H1 (cell line): ENCODE measurements at regions not wholly inside any gene's neighbourhood (a gene's known extent, or its start where the extent isn't known, plus 50 kb on each side); places are given as distances from the start of the nearest gene placed in this dataset.

Source experiments
- CTCF ChIA-PET: fragments of 300-600 bp; sonication (Branson Sonifier 250); formaldehyde crosslinking; loops from one replicate; lab custom pipeline; 2021; ENCODE audit not compliant: partially characterized antibody; lab: Charles Lee
- POLR2A ChIA-PET: fragments of 300-600 bp; sonication (Branson Sonifier 250); formaldehyde crosslinking; loops from one replicate; lab custom pipeline; 2021; ENCODE audit warnings: inconsistent platforms; ENCODE audit not compliant: partially characterized antibody; lab: Charles Lee
- DNase-seq, 2 experiments: peaks; one replicate each; pipeline versions ENCODE4 v3.0.0 to v3.0.0-alpha.2; 2010 to 2022; ENCODE audit warnings: low spot score in 2 of 2, low read depth in 1 of 2, mixed read lengths in 1 of 2
- FAIRE-seq: peaks from 2 replicates; lab custom pipeline; 2011; peaks lifted over from hg19 to GRCh38; lab: Jason Lieb, UNC
- H2AFZ ChIP-seq: 2 replicates; pipeline ENCODE4 v1.8.1; 2012; ENCODE audit warnings: low read length, inconsistent platforms
- H2AK5ac ChIP-seq: 2 replicates; pipeline ENCODE4 v1.6.1; 2013; ENCODE audit warnings: low read depth, low read length
- H2BK120ac ChIP-seq: replicated peaks from 2 replicates; pipeline ENCODE3; 2013; ENCODE audit warnings: low read depth, low read length, inconsistent platforms
- H2BK12ac ChIP-seq: 2 replicates; pipeline ENCODE4 v1.6.1; 2013; ENCODE audit warnings: low read depth, low read length
- H2BK15ac ChIP-seq: 2 replicates; pipeline ENCODE4 v1.6.1; 2013; ENCODE audit warnings: low read length
- H2BK20ac ChIP-seq: 2 replicates; pipeline ENCODE4 v1.6.1; 2013; ENCODE audit warnings: low read length
- H2BK5ac ChIP-seq: 2 replicates; pipeline ENCODE4 v1.6.1; 2013; ENCODE audit warnings: low read depth, low read length
- H3K14ac ChIP-seq: 2 replicates; pipeline ENCODE4 v1.6.1; 2013; ENCODE audit warnings: inconsistent platforms; ENCODE audit not compliant: insufficient read length
- H3K18ac ChIP-seq: 2 replicates; pipeline ENCODE4 v1.6.1; 2013; ENCODE audit warnings: low read length; ENCODE audit errors: extremely low read depth
- H3K23ac ChIP-seq: 2 replicates; pipeline ENCODE4 v1.6.1; 2013; ENCODE audit warnings: inconsistent platforms; ENCODE audit not compliant: insufficient read length
- H3K23me2 ChIP-seq: 2 replicates; pipeline ENCODE4 v1.6.1; 2013; ENCODE audit warnings: low read depth, low read length
- H3K27ac ChIP-seq: 2 replicates; pipeline ENCODE4 v1.6.1; 2011; ENCODE audit warnings: low read depth, low read length, inconsistent platforms
- H3K27me3 ChIP-seq, 4 experiments: replicated peaks in 1 of 4; 1 replicate in 1 of 4; 2 replicates in 3 of 4; pipeline versions ENCODE4 v1.6.1 to v1.8.1; 2011 to 2013; ENCODE audit warnings: low read length in 3 of 4, mild to moderate bottlenecking in 3 of 4, inconsistent platforms in 2 of 4, mixed read lengths in 2 of 4, moderate library complexity in 1 of 4; ENCODE audit not compliant: control insufficient read depth in 3 of 4, insufficient read depth in 3 of 4; ENCODE audit errors: extremely low read depth in 1 of 4
- H3K36me3 ChIP-seq, 4 experiments: 2 replicates each; pipeline versions ENCODE4 v1.6.1 to v1.8.1; 2011 to 2013; ENCODE audit warnings: mild to moderate bottlenecking in 4 of 4, low read length in 3 of 4, moderate library complexity in 2 of 4, control low read depth in 1 of 4, inconsistent platforms in 1 of 4; ENCODE audit not compliant: insufficient read depth in 4 of 4, control insufficient read depth in 2 of 4
- H3K4ac ChIP-seq: replicated peaks from 2 replicates; pipeline ENCODE3; 2013; ENCODE audit warnings: low read length, low read depth, mixed read lengths, inconsistent platforms; ENCODE audit not compliant: insufficient read length
- H3K4me1 ChIP-seq, 4 experiments: replicated peaks in 1 of 4; 1 replicate in 1 of 4; 2 replicates in 3 of 4; pipeline versions ENCODE4 v1.6.1 to v1.8.1; 2011 to 2013; ENCODE audit warnings: low read length in 3 of 4, inconsistent platforms in 2 of 4, mixed read lengths in 1 of 4; ENCODE audit not compliant: insufficient read depth in 4 of 4, control insufficient read depth in 3 of 4
- H3K4me2 ChIP-seq, 2 experiments: 2 replicates each; pipeline versions ENCODE4 v1.6.1 to v1.8.1; 2011 to 2013; ENCODE audit warnings: low read depth in 2 of 2, low read length in 2 of 2, control low read depth in 1 of 2, inconsistent platforms in 1 of 2, mild to moderate bottlenecking in 1 of 2; ENCODE audit not compliant: insufficient read depth in 1 of 2
- H3K4me3 ChIP-seq, 4 experiments: fragments of 200-600, 300-600 bp in 1 of 4; sonication (generic), shearing (Covaris generic), sonication (Bioruptor Twin) in 1 of 4; 2 replicates each; pipeline versions ENCODE4 v1.5.1 to v1.8.1; 2011 to 2016; ENCODE audit warnings: low read length in 4 of 4, low read depth in 3 of 4, control low read depth in 2 of 4, inconsistent platforms in 2 of 4, mild to moderate bottlenecking in 2 of 4, mixed read lengths in 1 of 4, moderate library complexity in 1 of 4; ENCODE audit not compliant: insufficient read depth in 2 of 4; ENCODE audit errors: extremely low read depth in 1 of 4
- H3K56ac ChIP-seq: replicated peaks from 2 replicates; pipeline ENCODE3; 2013; ENCODE audit warnings: low read depth, mild to moderate bottlenecking, mixed read lengths, low read length, inconsistent platforms; ENCODE audit not compliant: insufficient read length
- H3K79me1 ChIP-seq: 2 replicates; pipeline ENCODE4 v1.6.1; 2013; ENCODE audit warnings: low read depth, low read length, control low read depth
- H3K79me2 ChIP-seq, 2 experiments: 2 replicates each; pipeline versions ENCODE4 v1.6.1 to v1.8.1; 2012 to 2013; ENCODE audit warnings: low read length in 2 of 2, mild to moderate bottlenecking in 2 of 2, inconsistent platforms in 1 of 2; ENCODE audit not compliant: insufficient read depth in 2 of 2, control insufficient read depth in 1 of 2
- H3K9ac ChIP-seq, 4 experiments: replicated peaks in 1 of 4; 1 replicate in 1 of 4; 2 replicates in 3 of 4; pipeline versions ENCODE4 v1.6.1 to v1.8.1; 2011 to 2013; ENCODE audit warnings: low read depth in 3 of 4, low read length in 3 of 4, control low read depth in 2 of 4, mild to moderate bottlenecking in 2 of 4, moderate library complexity in 2 of 4, inconsistent platforms in 1 of 4; ENCODE audit errors: extremely low read depth in 1 of 4
- H3K9me3 ChIP-seq, 2 experiments: 2 replicates each; pipeline versions ENCODE4 v1.6.1 to v1.8.1; 2012 to 2013; ENCODE audit warnings: mild to moderate bottlenecking in 2 of 2, moderate library complexity in 2 of 2, control low read depth in 1 of 2, inconsistent platforms in 1 of 2, low read depth in 1 of 2, low read length in 1 of 2, mixed read lengths in 1 of 2; ENCODE audit not compliant: insufficient read depth in 2 of 2
- H4K20me1 ChIP-seq, 2 experiments: replicated peaks in 1 of 2; 2 replicates each; pipeline versions ENCODE3 to v1.8.1; 2011 to 2013; ENCODE audit warnings: inconsistent platforms in 2 of 2, low read length in 2 of 2, mild to moderate bottlenecking in 1 of 2; ENCODE audit not compliant: insufficient read depth in 2 of 2, control insufficient read depth in 1 of 2
- H4K5ac ChIP-seq: 2 replicates; pipeline ENCODE4 v1.6.1; 2013; ENCODE audit warnings: low read length, low read depth, mixed read lengths, inconsistent platforms; ENCODE audit not compliant: insufficient read length
- H4K8ac ChIP-seq: 2 replicates; pipeline ENCODE4 v1.8.0; 2013; ENCODE audit warnings: mild to moderate bottlenecking, moderate library complexity, low read length, inconsistent platforms; ENCODE audit not compliant: insufficient read depth; ENCODE audit errors: extremely low read depth
- H4K91ac ChIP-seq: replicated peaks from 2 replicates; pipeline ENCODE3; 2013; ENCODE audit warnings: low read length, mixed read lengths, inconsistent platforms; ENCODE audit not compliant: insufficient read length
- CEBPB ChIP-seq: IDR thresholded peaks from 2 replicates; pipeline ENCODE4 v1.6.1; 2012; ENCODE audit warnings: low read depth, low read length
- CHD1 ChIP-seq: IDR thresholded peaks from 2 replicates; pipeline ENCODE4 v1.6.1; 2012; ENCODE audit warnings: low read depth, low read length, improper control_type of control experiment
- CTBP2 ChIP-seq: IDR thresholded peaks from 2 replicates; pipeline ENCODE4 v1.7.0; 2011; ENCODE audit warnings: borderline replicate concordance, mild to moderate bottlenecking, moderate library complexity, mixed read lengths, low read length; ENCODE audit not compliant: insufficient read depth, insufficient read length
- FOSL1 ChIP-seq: IDR thresholded peaks from 2 replicates; pipeline ENCODE4 v1.6.1; 2011; ENCODE audit warnings: mild to moderate bottlenecking, low read depth, low read length, moderate library complexity; ENCODE audit not compliant: insufficient read depth
- HDAC2 ChIP-seq, 2 experiments: fragments of 300-600 bp in 1 of 2; sonication (generic) in 1 of 2; IDR thresholded peaks; 2 replicates each; pipeline ENCODE4 v1.6.1; 2011 to 2012; ENCODE audit warnings: low read depth in 2 of 2, low read length in 2 of 2, mild to moderate bottlenecking in 2 of 2, moderate library complexity in 2 of 2, borderline replicate concordance in 1 of 2, inconsistent platforms in 1 of 2
- HDAC6 ChIP-seq: IDR thresholded peaks from one replicate; pipeline ENCODE4 v1.7.1; 2012; ENCODE audit warnings: low read depth, mild to moderate bottlenecking, inconsistent platforms, low read length, moderate library complexity
- NRF1 ChIP-seq: IDR thresholded peaks from 2 replicates; pipeline ENCODE4 v1.6.1; 2011; ENCODE audit warnings: mild to moderate bottlenecking, low read depth, low read length, improper control_type of control experiment
- POLR2AphosphoS5 ChIP-seq: IDR thresholded peaks from 2 replicates; pipeline ENCODE4 v1.6.1; 2011; ENCODE audit warnings: low read depth, low read length
- RBBP5 ChIP-seq: IDR thresholded peaks from 2 replicates; pipeline ENCODE4 v1.7.1; 2012; ENCODE audit warnings: low read depth, mild to moderate bottlenecking, inconsistent platforms, low read length, moderate library complexity, borderline replicate concordance
- RNF2 ChIP-seq: fragments of 200-900, 300-1000 bp; sonication (generic); IDR thresholded peaks from 2 replicates; pipeline ENCODE4 v1.7.1; 2016; ENCODE audit warnings: borderline replicate concordance, low read depth, mild to moderate bottlenecking, antibody characterized with exemption, low read length; ENCODE audit not compliant: poor library complexity, severe bottlenecking; ENCODE audit errors: missing control alignments
- TEAD4 ChIP-seq: IDR thresholded peaks from 2 replicates; pipeline ENCODE4 v1.6.1; 2012; ENCODE audit warnings: low read depth, low read length, inconsistent platforms, mixed read lengths
- WGBS, 2 experiments: shearing (Covaris generic) in 1 of 2; methylation state at CpG; one replicate each; pipeline versions ENCODE4 v1.1.6 to v1.1.7; 2013 to 2015; ENCODE audit warnings: low lambda C conversion rate in 2 of 2, mixed read lengths in 2 of 2, inconsistent platforms in 1 of 2, low coverage in 1 of 2, missing lambda C conversion rate in 1 of 2; ENCODE audit not compliant: insufficient replicate concordance in 2 of 2, insufficient coverage in 1 of 2, insufficient read length in 1 of 2; ENCODE audit errors: extremely low coverage in 1 of 2, missing lambda C conversion rate in 1 of 2; 5-methylcytosine and 5-hydroxymethylcytosine counted together
- TF ChIP-seq, protein P1 (sequence below): IDR thresholded peaks from 2 replicates; pipeline ENCODE4 v1.6.1; 2011; ENCODE audit warnings: low read length, improper control_type of control experiment

DNA sequence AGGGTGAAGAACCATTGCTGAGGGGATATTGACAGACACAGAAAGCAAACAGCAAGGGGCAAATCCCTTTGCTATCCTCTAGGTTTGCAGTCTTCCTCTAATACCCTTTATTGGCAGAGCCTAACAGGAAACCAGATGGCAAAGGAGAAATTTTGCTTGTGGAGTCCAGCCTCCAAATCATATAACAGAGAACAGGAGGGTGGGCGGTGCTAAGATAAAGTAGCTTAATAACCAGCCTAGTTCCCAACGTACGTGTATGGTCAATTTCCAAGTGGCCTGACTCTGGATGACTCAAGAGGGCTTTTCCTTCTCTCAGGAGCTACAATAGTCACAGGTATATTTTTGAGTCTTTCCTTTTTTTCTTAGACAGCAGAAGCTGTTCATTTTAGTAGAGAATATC is 404.5 kb downstream of the PDCD6IP start:
- POLR2A ChIA-PET: no interaction called here

More for the DNA sequence above, 404.5 kb downstream of the PDCD6IP start:
- Histone ChIP-seq H3K36me3 (no peaks in the 10 kb centered on the region), H3K14ac (no peak overlapping the region), H2BK15ac (no peak overlapping the region), H4K20me1 (no peaks in the 10 kb centered on the region), H3K4me2 (no peak overlapping the region), H2BK120ac (no peak overlapping the region), H3K27ac (no peak overlapping the region), H3K4me1 (no peaks in the 10 kb centered on the region), H2BK20ac (no peak overlapping the region), H4K8ac (no peak overlapping the region), H3K27me3 (no peaks in the 10 kb centered on the region), H3K9ac (no peak overlapping the region)
- 91% methylated on average over 3 of the region's 3 CpGs; no CpG with 5 or more reads in 1 of the 2 experiments for WGBS, 2 experiments
- CTCF ChIA-PET: interaction anchor here (0.9 to 1.1 kb wide), 3 partner anchors 9 to 15 kb away, joined by 3 read pairs; no protein-coding TSS in a partner anchor
- TF ChIP-seq POLR2AphosphoS5: no peak
- TF ChIP-seq HDAC6: no peak
- TF ChIP-seq TEAD4: no peak
- no peak for TF ChIP-seq RBBP5
- no peak for TF ChIP-seq NRF1
- no peak for TF ChIP-seq RNF2
- no peak for TF ChIP-seq CHD1
- no peak for TF ChIP-seq HDAC2 (IDR thresholded peaks at IDR 0.05; ENCODE audit: borderline replicate concordance in 1 of 2, low read depth in 2 of 2, low read length in 2 of 2)
- TF ChIP-seq, protein P1, sequence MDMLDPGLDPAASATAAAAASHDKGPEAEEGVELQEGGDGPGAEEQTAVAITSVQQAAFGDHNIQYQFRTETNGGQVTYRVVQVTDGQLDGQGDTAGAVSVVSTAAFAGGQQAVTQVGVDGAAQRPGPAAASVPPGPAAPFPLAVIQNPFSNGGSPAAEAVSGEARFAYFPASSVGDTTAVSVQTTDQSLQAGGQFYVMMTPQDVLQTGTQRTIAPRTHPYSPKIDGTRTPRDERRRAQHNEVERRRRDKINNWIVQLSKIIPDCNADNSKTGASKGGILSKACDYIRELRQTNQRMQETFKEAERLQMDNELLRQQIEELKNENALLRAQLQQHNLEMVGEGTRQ: no peak
- no peak for TF ChIP-seq FOSL1
- no peak for TF ChIP-seq CEBPB
- no peak for TF ChIP-seq CTBP2
- TF ChIP-seq, all 59 proteins: peak for 0
- Histone ChIP-seq H2BK12ac (no peak overlapping the region), H2AK5ac (no peak overlapping the region), H3K4ac (no peak overlapping the region), H3K23me2 (no peaks in the 10 kb centered on the region), H3K79me1 (no peaks in the 10 kb centered on the region), H4K5ac (no peak overlapping the region), H2AFZ (peak overlapping the region; percentile 32; the same call in 1 of the 2 replicates), H2BK5ac (no peak overlapping the region), H3K23ac (no peak overlapping the region), H3K9me3 (no peaks in the 10 kb centered on the region), H3K18ac (no peak overlapping the region), H3K56ac (no peak overlapping the region), H3K79me2 (no peaks in the 10 kb centered on the region), H3K4me3 (no peak overlapping the region), H4K91ac (no peak overlapping the region)
- FAIRE-seq (no peak), DNase-seq (no peak)
